ENCODE measurements at regions not wholly inside any gene's neighbourhood (a gene's known extent, or its start where the extent isn't known, plus 50 kb on each side); places are given as distances from the start of the nearest gene placed in this dataset.

DNA sequence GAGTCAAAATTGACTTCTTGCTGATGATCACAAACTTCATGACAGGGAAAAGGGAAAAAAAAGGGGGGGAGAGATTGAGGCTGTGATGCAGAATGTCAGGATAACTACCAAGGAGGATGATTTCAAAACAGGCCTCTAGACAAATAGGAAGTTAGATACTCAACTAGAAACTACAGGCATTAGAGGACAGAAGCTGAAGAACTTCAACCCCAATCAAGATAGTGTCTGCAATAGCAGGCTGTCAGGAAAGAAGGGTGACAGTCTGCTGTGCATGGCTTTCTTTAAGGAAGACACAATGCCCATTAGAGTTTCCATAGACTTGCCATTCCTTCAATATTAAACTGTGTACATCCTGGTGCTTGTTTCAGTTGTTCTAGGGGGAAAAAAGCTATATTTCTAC lies 257.2 kb downstream of the TTLL7 start:
- ATAC-seq (ENCODE audit: low FRiP score in 2 of 2) (no peak), DNase-seq (no peak)
- Histone ChIP-seq H3K4me1 (no peaks in the 10 kb centered on the region), H3K27me3 (no peaks in the 10 kb centered on the region), H3K36me3 (no peaks in the 10 kb centered on the region), H3K27ac (no peak overlapping the region), H3K9me3 (no peaks in the 10 kb centered on the region), H3K4me3 (no peak overlapping the region)
- TF ChIP-seq POLR2AphosphoS5 (IDR thresholded peaks at IDR 0.05) (no peak), EP300 (IDR thresholded peaks at IDR 0.05) (no peak), POLR2A (IDR thresholded peaks at IDR 0.05) (no peak)
- TF ChIP-seq, protein P1, sequence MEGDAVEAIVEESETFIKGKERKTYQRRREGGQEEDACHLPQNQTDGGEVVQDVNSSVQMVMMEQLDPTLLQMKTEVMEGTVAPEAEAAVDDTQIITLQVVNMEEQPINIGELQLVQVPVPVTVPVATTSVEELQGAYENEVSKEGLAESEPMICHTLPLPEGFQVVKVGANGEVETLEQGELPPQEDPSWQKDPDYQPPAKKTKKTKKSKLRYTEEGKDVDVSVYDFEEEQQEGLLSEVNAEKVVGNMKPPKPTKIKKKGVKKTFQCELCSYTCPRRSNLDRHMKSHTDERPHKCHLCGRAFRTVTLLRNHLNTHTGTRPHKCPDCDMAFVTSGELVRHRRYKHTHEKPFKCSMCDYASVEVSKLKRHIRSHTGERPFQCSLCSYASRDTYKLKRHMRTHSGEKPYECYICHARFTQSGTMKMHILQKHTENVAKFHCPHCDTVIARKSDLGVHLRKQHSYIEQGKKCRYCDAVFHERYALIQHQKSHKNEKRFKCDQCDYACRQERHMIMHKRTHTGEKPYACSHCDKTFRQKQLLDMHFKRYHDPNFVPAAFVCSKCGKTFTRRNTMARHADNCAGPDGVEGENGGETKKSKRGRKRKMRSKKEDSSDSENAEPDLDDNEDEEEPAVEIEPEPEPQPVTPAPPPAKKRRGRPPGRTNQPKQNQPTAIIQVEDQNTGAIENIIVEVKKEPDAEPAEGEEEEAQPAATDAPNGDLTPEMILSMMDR (IDR thresholded peaks at IDR 0.05) = no peak

- no peaks in the 10 kb centered on the region for H3K9me3 ChIP-seq
- H3K36me3 ChIP-seq = no peaks in the 10 kb centered on the region
- TF ChIP-seq EP300 (IDR thresholded peaks at IDR 0.05) (no peak), POLR2A (IDR thresholded peaks at IDR 0.05) (no peak), POLR2AphosphoS5 (IDR thresholded peaks at IDR 0.05) (no peak)
- TF ChIP-seq, protein P1 (IDR thresholded peaks at IDR 0.05) = no peak
- H3K4me3 ChIP-seq = no peak overlapping the region
- no peaks in the 10 kb centered on the region for H3K27me3 ChIP-seq
- H3K4me1 ChIP-seq = no peaks in the 10 kb centered on the region
- WGBS, 2 donors = 71 to 77% methylated on average over 2 of the region's 2 CpGs
- H3K27ac ChIP-seq = no peak overlapping the region
- ATAC-seq (ENCODE audit: low FRiP score in 2 of 2) = no peak
- DNase-seq = no peak
Measured at GRCh38 chr1:83741348-83741747, 257.6 kb downstream of the TTLL7 start.

- no peak for TF ChIP-seq POLR2A (IDR thresholded peaks at IDR 0.05)
- TF ChIP-seq POLR2AphosphoS5 (IDR thresholded peaks at IDR 0.05) = no peak
- no peak for TF ChIP-seq EP300 (IDR thresholded peaks at IDR 0.05)
- TF ChIP-seq, protein P1 (IDR thresholded peaks at IDR 0.05) = no peak
- Histone ChIP-seq H3K4me3 (no peak overlapping the region), H3K27me3 (no peaks in the 10 kb centered on the region), H3K9me3 (no peaks in the 10 kb centered on the region), H3K4me1 (no peaks in the 10 kb centered on the region), H3K27ac (no peak overlapping the region), H3K36me3 (no peaks in the 10 kb centered on the region)
- no peak for DNase-seq
- no peak for ATAC-seq (ENCODE audit: low FRiP score in 2 of 2)
- WGBS, 2 donors = 78 to 81% methylated on average over 3 of the region's 3 CpGs
Measured at GRCh38 chr1:83735526-83735925, 263.4 kb downstream of the TTLL7 start.

GRCh38 chr1:83734420-83734819 lies 264.5 kb downstream of the TTLL7 start:
- Histone ChIP-seq H3K27ac (no peak overlapping the region), H3K9me3 (no peaks in the 10 kb centered on the region), H3K36me3 (no peaks in the 10 kb centered on the region), H3K27me3 (no peaks in the 10 kb centered on the region), H3K4me1 (no peaks in the 10 kb centered on the region), H3K4me3 (no peak overlapping the region)
- ATAC-seq (ENCODE audit: low FRiP score in 2 of 2) (peak in 1 of 2 donors; percentile 22), DNase-seq (no peak)
- WGBS, 2 donors = 89 to 92% methylated on average over 13 of the region's 13 CpGs
- TF ChIP-seq POLR2A (IDR thresholded peaks at IDR 0.05) (no peak), EP300 (IDR thresholded peaks at IDR 0.05) (no peak), POLR2AphosphoS5 (IDR thresholded peaks at IDR 0.05) (no peak)
- TF ChIP-seq, protein P1 (IDR thresholded peaks at IDR 0.05) = no peak

DNA sequence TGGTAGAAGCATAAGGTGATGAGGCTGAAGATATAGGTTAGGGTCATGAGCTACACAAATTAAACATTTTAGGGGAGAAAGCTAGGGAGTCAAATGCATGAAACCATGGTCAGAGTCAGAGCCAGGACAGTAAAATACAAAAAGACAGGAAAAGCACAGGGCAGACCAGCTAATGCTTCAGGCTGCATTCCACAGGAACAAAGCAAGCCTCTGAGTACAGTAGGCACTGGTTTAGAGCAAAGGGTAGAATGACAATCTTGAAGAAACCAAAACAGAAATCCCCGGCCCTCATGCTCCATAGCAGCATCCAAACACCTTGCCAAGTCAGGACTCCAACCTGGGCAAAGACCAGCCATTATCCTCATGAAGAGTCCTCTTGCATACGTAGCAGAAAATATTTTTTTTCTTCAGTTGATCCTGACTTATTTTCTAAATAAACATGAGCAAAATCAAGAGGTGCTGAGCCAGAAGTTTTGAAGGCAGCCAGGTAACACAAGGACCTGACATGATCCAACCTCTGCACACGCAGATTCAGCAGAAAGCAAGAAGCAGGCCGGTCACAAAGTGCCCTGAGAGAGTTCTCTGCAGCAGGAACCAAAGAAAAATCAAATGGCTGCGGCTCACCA lies 273.1 kb downstream of the TTLL7 start:
- TF ChIP-seq POLR2AphosphoS5 (IDR thresholded peaks at IDR 0.05) (no peak), EP300 (IDR thresholded peaks at IDR 0.05) (no peak), POLR2A (IDR thresholded peaks at IDR 0.05) (no peak)
- TF ChIP-seq, protein P1 (IDR thresholded peaks at IDR 0.05) = no peak
- Histone ChIP-seq H3K36me3 (no peaks in the 10 kb centered on the region), H3K9me3 (no peaks in the 10 kb centered on the region), H3K27me3 (no peaks in the 10 kb centered on the region), H3K4me3 (no peak overlapping the region), H3K4me1 (no peaks in the 10 kb centered on the region), H3K27ac (no peak overlapping the region)
- DNase-seq (no peak), ATAC-seq (ENCODE audit: low FRiP score in 2 of 2) (no peak)
- 88 to 94% methylated on average over 5 of the region's 5 CpGs for WGBS, 2 donors

Data from upper lobe of left lung (tissue), 6 donors.